A673 (cell line): ENCODE measurements at regions not wholly inside any gene's neighbourhood (a gene's known extent, or its start where the extent isn't known, plus 50 kb on each side); places are given as distances from the start of the nearest gene placed in this dataset.

Experiments used
- CTCF ChIP-seq: fragments of 300-800, 200-600 bp; sonication (generic); conservative IDR thresholded peaks from 2 replicates; pipeline ENCODE4 v1.5.1; 2017; ENCODE audit warnings: low read depth, mild to moderate bottlenecking, antibody characterized with exemption, low read length, moderate library complexity, mixed read lengths
- EZH2 ChIP-seq: fragments of 200-600 bp; sonication (generic); IDR thresholded peaks from 2 replicates; pipeline ENCODE4 v1.6.1; 2017; ENCODE audit warnings: borderline replicate concordance, low read depth, mild to moderate bottlenecking, mixed read lengths, antibody characterized with exemption, low read length; ENCODE audit not compliant: poor library complexity, severe bottlenecking

DNA sequence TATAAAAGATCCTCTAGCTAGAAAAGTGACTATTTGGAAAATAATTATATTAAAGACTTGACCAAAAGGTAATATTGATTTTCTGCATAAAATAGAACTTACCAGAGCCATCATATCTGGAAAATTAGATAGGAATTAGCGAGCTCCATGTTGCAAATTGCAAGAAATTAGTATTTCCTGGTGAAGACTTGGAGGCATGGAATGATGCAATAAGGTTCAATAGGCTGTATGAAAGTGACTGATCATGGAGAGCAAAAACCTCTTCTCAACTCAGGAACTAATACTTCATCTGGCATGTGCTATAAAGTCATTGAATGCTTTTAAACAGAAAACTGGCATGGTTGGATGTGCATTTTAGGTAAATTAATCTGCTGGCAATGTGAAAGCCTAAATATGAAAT is 66.3 kb upstream of the UFM1 start:
- TF ChIP-seq CTCF (no peak), EZH2 (no peak)
